H1 (cell line): ENCODE measurements at regions not wholly inside any gene's neighbourhood (a gene's known extent, or its start where the extent isn't known, plus 50 kb on each side); places are given as distances from the start of the nearest gene placed in this dataset.

Source experiments
- CTCF ChIP-seq, 3 experiments: IDR thresholded peaks; 1 replicate in 2 of 3; 2 replicates in 1 of 3; pipeline versions ENCODE4 v1.5.1 to v1.6.1; 2011; ENCODE audit warnings: low read length in 3 of 3, mild to moderate bottlenecking in 3 of 3, inconsistent platforms in 2 of 3, low read depth in 1 of 3, moderate library complexity in 1 of 3; ENCODE audit not compliant: insufficient read depth in 1 of 3; ENCODE audit errors: control extremely low read depth in 1 of 3
- EP300 ChIP-seq, 2 experiments: IDR thresholded peaks; 1 replicate in 1 of 2; 2 replicates in 1 of 2; pipeline ENCODE4 v1.6.1; 2011 to 2012; ENCODE audit warnings: low read depth in 2 of 2, low read length in 2 of 2, mild to moderate bottlenecking in 2 of 2, borderline replicate concordance in 1 of 2, inconsistent platforms in 1 of 2, moderate library complexity in 1 of 2
- EZH2 ChIP-seq: fragments of 200-600 bp; sonication (generic); IDR thresholded peaks from 2 replicates; pipeline ENCODE4 v1.7.1; 2012; ENCODE audit warnings: low read depth, mild to moderate bottlenecking, moderate library complexity, low read length, inconsistent platforms; ENCODE audit not compliant: severe bottlenecking
- HDAC6 ChIP-seq: IDR thresholded peaks from one replicate; pipeline ENCODE4 v1.7.1; 2012; ENCODE audit warnings: low read depth, mild to moderate bottlenecking, inconsistent platforms, low read length, moderate library complexity
- POLR2A ChIP-seq, 2 experiments: IDR thresholded peaks; 1 replicate in 1 of 2; 2 replicates in 1 of 2; pipeline ENCODE4 v1.6.1; 2011; ENCODE audit warnings: low read depth in 2 of 2, low read length in 2 of 2, mild to moderate bottlenecking in 2 of 2; ENCODE audit errors: control extremely low read depth in 1 of 2
- POLR2AphosphoS5 ChIP-seq: IDR thresholded peaks from 2 replicates; pipeline ENCODE4 v1.6.1; 2011; ENCODE audit warnings: low read depth, low read length
- TAF1 ChIP-seq: IDR thresholded peaks from 2 replicates; pipeline ENCODE4 v1.6.1; 2011; ENCODE audit warnings: mild to moderate bottlenecking, low read depth, low read length
- YY1 ChIP-seq: IDR thresholded peaks from 2 replicates; pipeline ENCODE4 v1.6.1; 2011; ENCODE audit warnings: low read depth, mild to moderate bottlenecking, low read length

- no peak for TF ChIP-seq YY1
- TF ChIP-seq POLR2AphosphoS5, result no peak
- TF ChIP-seq TAF1, result no peak
- TF ChIP-seq HDAC6, result no peak
- TF ChIP-seq CTCF (IDR thresholded peaks at IDR 0.05; ENCODE audit: control extremely low read depth in 1 of 3, insufficient read depth in 1 of 3, low read depth in 1 of 3, low read length in 3 of 3), result no peak
- no peak for TF ChIP-seq EP300 (IDR thresholded peaks at IDR 0.05; ENCODE audit: borderline replicate concordance in 1 of 2, low read depth in 2 of 2, low read length in 2 of 2)
- no peak for TF ChIP-seq POLR2A (IDR thresholded peaks at IDR 0.05; ENCODE audit: control extremely low read depth in 1 of 2, low read depth in 2 of 2, low read length in 2 of 2)
- no peak for TF ChIP-seq EZH2
Measured at GRCh38 chr10:117439243-117439912, 64.1 kb upstream of the PDZD8 start.
